Right lobe of liver (tissue), 4 donors: ENCODE measurements at regions not wholly inside any gene's neighbourhood (a gene's known extent, or its start where the extent isn't known, plus 50 kb on each side); places are given as distances from the start of the nearest gene placed in this dataset.

Experiments
- CTCF ChIP-seq, 4 donors: fragments of 200-600 bp in 3 of 4; fragments of 450-650 bp in 1 of 4; IDR thresholded peaks; one replicate each; pipeline versions ENCODE4 v1.5.1 to v1.8.0; 2016 to 2022; ENCODE audit warnings: antibody characterized with exemption in 4 of 4, mild to moderate bottlenecking in 2 of 4
- POLR2A ChIP-seq: fragments of 450-650 bp; IDR thresholded peaks from one replicate; pipeline ENCODE4 v1.6.1; 2017; ENCODE audit warnings: antibody characterized with exemption, mild to moderate bottlenecking
- donor health status: DM: no; HTN: no; CAD: no.
- donor health status: DM: no; HTN: no; CAD: no.
- donor health status: DM: no; HTN: yes; CAD: no.

GRCh38 chr12:94062194-94062593, 86.2 kb upstream of the PLXNC1 start:
- TF ChIP-seq CTCF (IDR thresholded peaks at IDR 0.05) (no peak), POLR2A (no peak)
